Stimulated activated CD8-positive, alpha-beta memory T cell treated with anti-CD3 and anti-CD28 coated beads, Interleukin-4, amount 100 ng/mL, for 4 hours (primary cell): ENCODE measurements at regions not wholly inside any gene's neighbourhood (a gene's known extent, or its start where the extent isn't known, plus 50 kb on each side); places are given as distances from the start of the nearest gene placed in this dataset.

Experiments used
- DNase-seq, 2 donors: peaks; one replicate each; pipeline ENCODE4 v3.0.0-alpha.2; 2020; ENCODE audit warnings: low read depth in 2 of 2, low spot score in 1 of 2

DNA sequence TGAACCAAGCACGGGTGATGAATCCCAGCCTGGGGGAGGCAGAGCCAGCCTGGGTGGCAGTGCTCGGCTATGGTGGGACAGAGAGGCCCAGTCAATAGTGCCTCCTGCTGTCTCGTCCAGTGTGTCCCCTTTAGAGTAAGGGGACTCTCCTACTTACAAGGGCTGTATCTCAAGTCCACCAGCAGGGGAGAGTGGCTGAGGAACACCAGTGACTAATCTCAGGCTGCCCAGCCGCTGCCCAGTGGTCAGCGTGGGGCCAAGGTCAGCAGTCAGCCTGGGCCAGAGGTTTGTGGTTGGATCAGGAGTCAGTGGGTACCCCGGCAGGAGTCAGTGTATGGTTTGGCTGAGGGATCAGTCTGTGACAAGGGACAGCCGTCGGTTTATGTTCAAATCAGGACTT lies 109.2 kb upstream of the RUNX3 start:
- DNase-seq: no peak

DNA sequence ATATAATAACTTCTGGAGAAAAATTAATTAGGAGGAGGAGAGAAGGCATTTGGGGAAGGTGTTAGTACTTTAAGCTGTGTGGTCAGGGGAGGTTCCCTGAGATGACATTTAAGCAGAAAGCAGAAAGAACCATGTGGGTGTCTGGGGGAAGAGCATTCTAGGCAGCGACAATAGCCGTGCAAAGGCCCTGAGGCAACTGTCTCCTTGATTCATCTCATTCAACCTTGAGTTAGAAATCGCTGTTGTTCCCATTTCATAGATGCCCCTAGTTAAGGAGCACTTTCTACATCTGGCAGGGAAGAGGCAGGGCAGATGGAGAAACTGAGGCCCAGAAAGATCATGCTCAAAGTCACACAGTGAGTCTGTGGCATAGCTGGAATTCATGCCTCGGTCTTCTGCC lies 108.6 kb upstream of the RUNX3 start:
- no peak for DNase-seq

DNA sequence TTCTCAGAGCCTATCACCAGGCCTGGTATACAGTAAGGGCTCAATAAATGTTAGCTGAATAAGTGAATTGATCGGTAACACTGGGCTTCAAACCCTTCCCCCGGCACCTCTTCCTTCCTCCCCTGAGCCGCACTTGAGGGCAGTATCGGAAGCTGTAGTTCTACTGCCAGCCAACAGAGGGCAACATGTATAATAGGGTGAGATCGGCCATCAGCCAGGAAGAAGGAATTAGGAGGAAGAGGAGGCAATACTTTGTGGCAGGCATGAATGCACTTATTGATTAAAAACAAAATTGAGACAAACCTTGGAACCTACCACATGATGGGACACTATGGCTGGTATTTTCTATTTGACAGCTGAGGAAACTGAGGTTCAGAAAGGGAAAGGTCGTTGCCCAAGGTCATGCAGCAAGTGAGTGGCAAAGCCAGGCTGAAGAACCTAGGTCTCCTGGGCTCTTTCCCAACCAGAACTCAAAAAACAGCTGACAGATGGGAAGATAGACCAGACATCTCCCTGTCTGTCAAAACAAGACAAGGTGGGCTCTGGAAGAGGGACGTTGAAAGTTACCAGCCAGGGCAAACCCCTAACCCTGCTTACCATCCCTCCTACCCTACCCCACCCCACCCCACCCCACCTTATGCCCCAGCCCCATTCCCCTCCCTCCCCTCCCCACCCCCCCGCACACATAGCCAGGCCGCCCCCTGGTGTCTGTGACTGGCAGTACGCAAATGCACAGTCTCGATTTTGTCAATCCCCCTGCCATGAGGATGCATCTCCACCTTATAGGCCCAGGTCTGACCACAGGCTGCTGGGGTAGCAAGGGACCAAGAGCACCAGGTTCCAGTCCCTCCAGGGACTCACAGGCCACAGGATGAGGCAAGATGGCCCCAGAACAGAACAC lies 107.3 kb upstream of the RUNX3 start:
- DNase-seq: peak; percentile 25 to 56

DNA sequence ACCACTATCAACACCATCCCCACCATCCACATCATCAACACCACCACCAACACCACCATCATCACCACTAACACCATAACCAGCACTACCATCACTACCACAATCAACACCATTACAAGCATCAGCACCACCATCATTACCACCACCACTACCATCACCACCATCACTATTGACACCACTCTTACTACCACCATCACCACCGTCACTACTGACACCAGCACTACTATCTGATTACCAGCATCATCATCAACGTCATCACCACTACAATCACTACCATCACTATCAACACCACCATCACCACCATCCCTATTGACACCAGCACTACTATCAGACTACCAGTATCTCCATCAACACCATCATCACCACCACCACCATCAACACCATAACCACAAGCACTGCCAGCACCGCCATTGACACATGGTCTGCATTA lies 106.1 kb upstream of the RUNX3 start:
- no peak for DNase-seq

DNA sequence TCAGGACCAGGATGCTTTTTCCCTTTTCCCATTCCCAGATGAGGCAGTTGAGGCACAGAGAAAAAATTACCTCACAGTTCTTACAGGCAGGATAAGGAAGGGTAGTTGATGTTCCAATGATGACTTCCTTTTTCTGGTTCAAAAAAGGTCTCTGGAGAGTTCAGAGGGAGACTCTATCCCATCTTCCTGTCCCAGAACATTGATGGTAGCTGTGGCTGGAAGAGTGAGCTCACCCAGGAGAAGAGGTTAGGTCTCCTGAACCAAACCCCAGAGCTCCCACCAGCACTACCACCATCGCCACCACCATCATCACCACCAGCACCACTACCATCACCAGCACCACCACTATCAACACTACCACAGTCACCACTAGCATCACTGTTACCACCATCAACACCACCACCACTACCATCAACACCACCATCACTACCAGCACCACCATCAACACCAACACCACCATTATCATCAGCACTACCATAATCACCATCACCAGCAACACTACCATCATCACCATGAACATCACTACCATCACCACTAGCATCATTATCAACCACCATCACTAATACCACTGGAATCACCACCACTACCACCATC lies 105.5 kb upstream of the RUNX3 start:
- no peak for DNase-seq

DNA sequence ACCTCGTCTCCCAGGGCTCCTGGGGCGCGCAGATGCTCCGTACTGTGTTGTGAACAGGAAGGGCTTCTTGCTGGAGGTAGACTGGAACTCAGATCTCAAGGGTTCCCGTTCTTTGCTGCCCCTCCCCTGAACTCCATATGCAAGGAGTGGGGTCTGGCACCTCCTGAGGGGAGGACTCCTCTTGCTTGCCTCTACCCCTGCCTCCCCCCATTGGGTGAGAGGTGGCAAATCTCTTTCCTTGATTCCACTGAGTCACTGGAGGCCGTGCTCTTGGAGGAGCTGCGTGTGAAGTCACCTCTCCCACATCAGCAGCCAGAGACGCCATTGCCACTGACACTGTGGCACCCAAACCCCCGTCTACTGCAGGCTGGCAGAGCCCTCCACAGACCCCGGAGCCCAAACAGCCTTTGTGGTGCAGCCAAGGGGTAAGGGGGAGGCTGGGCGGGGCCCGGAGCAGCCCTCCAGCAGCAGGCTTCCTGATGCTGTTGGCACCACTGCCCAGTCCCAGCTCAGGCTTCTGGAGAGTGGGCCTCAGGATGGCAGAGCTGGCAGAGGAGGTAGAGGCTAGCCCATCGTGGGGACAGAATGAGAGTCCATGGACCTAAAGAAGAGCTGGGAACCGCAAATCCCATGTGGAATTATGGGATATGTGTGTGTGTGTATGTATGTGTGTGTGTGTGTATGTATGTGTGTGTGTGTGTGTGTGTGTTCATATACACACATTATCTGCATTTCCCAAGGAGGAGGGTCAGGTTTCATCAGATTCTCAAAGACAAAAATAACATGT lies 104.9 kb upstream of the RUNX3 start:
- no peak for DNase-seq

DNA sequence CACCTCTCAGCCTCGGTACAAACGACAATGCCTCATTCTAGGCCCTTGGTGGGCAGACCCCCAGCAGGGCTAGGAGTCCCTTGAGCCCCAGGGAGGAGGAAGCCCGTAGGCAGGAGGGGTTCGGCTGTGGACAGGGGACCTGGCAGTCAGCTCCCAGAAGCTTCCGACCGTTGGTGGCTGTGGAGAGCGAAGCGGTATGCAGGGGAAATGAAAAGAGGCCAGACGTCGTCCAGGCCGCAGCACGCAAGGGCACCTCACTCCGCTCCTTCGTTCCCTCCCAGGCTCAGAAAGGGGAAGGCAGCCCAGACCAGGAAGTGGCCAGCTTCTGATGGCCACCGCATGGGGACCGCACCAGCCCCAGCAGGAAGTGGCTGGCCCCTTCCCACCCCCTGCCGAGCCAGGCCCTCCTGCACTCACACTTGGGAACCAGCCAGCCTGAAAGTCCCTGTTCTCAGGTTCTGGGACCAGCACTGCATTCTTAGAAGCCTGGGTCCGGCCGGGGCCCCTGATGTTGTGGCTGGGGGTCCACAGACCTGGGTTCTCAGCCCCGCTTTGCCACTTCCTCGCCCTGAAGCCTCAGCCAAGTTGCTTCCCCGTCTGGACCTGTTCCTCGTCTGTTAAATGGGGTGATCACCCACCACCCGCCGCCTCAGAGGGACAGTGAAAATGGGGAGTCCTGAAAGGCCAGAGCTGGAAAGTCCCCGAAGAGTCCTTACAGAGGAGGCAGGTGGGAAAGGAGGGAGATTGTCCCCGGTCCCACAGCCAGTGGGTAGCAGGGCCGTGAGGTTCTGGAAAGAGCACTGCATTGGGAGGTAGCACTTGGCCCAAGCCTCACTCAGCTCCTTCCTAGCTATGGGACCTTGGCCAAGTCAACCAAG lies 104.0 kb upstream of the RUNX3 start:
- DNase-seq: peak in 1 of 2 donors; percentile 18

DNA sequence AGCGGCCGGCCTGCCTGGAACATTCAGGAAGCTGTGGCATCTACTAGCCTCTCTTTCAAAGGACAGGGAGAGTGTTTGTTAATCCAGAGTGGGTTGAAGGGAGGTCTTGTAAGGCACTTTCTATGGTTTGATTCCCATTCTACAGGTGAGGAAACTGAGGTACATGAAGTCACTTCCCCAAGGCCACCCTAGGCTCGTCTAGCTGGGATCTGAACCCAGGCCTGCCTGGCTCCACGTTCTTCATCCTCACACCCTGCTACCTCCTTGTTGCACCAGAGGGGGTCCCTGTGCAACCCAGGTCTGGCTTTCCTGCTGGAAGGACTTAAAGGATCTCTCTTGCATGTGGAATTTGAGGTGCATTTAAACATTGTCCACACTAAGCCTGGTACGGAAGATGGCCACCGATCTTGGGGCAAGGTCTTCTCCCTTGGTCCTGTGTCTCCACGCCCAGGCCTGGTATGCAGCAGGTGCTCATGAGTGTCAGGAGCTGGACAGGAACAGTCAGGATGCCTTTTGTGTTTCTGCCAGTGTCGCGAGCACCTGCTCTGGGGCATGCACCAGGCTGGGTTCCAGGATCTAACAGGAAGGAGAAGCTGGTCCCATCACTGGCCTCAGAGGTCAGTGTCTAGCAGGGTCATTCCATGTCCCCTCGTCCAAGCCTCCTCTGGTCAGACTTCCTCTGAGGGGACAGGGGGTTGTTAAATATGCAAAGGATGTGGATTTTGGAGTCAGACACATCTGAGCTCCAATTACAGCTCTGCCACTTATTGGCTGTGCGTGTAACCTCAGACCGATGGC lies 103.2 kb upstream of the RUNX3 start:
- no peak for DNase-seq

DNA sequence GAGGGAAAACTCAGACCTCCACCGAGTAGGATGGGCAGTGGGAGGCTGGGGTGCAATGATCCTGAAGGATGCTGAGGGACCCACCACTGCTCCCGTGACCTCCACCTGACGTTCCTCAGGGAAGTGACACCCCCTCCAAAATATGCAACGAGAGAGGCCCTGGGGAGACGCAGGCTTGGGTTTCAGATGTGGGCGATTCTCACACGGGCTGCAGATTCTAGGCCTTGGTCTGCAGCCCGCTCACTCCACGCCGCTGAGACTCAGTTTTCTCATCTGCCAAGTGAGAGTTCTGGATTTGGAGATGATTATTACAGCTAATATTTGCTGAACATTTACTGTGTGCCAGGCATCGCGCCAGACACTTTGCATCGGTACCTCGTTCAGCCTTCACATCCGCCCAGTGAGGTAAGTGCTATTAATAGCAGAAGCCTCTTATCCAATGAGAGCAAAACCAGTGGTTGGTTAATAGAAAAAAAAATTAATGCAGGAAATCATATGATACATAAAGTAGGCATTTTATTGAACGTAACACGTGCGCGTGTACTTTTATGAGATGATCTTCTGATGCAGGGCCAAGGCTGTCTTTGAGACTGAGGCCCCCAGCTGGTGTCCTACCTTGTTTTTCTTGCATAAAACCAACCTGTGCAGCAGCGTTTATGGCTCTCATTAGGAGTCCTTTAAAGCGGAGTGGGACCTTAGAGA lies 102.0 kb upstream of the RUNX3 start:
- DNase-seq: peak in 1 of 2 donors; percentile 33

DNA sequence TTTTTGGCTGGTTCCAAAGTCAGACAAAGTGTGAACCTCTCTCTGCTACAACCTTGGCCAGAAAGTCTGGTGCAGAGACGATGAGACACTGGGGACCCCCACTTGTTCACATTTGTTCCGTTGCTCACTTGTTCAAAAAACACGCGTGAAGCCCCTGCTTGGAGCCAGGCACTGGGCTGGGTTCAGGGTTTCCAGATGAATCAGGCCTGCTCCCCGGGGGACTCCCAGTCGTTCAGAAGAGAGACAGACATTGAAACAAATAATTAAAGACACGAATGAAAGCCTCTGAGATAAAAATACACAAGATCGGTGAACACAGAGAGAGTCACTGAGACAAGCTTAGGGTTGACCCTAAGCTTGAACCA lies 101.5 kb upstream of the RUNX3 start:
- peak in 1 of 2 donors; percentile 55 for DNase-seq

DNA sequence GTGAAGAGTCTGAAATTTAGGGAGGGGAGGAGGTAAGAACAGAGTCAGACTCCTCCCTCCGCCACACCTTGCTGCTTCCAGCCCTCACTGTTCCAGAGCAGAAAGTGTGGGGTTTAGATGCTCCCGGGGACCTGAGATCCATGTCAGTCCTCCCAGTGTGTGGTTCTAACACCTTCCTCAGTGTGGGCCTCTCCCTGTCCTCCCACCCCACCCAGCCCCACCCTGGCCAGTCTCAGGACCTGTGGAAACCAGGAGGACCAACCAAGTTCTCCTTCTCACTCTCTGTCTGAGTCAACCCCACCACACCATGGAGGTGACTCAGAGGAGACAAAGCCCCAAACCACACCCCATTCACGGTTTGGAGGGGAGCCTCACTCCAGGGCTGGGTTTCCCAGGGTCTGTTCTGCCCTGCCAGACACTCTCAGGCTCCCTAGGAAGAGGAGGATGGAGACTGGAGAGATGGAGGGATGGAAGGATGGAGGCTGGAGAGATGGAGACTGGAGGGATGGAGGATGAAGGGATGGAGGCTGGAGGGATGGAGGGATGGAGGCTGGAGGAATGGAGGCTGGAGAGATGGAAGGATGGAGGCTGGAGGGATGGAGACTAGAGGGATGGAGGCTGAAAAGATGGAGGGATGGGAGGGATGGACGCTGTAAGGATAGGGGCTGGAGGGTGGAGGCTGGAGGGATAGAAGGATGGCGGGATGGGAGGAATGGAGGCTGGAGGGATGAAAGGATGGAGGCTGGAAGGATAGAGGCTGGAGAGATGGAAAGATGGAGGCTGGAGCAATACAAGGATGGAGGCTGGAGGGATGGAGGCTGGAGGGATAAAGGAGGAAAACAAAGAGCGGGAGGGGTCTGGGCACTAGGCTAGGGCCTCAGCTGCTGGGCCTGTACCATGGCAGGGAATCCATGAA lies 100.9 kb upstream of the RUNX3 start:
- peak; percentile 50 to 68 for DNase-seq

DNA sequence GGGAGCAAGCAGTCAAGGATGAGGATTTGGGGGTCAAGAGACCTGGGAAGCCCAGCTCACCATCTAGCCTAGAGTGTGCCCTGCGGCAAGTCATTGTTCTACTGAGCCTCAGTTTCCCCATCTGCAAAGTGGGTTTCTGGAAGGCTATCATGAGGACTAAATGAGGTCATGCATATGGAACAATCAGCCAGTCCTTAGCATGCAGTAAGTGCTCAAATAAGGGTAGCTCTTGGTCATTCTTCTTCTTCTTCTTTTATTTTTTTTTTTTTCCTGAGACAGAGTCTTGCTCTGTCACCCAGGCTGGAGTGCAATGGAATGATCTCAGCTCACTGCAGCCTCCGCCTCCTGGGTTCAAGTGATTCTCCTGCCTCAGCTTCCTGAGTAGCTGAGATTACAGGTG lies 99.9 kb upstream of the RUNX3 start:
- DNase-seq: no peak

DNA sequence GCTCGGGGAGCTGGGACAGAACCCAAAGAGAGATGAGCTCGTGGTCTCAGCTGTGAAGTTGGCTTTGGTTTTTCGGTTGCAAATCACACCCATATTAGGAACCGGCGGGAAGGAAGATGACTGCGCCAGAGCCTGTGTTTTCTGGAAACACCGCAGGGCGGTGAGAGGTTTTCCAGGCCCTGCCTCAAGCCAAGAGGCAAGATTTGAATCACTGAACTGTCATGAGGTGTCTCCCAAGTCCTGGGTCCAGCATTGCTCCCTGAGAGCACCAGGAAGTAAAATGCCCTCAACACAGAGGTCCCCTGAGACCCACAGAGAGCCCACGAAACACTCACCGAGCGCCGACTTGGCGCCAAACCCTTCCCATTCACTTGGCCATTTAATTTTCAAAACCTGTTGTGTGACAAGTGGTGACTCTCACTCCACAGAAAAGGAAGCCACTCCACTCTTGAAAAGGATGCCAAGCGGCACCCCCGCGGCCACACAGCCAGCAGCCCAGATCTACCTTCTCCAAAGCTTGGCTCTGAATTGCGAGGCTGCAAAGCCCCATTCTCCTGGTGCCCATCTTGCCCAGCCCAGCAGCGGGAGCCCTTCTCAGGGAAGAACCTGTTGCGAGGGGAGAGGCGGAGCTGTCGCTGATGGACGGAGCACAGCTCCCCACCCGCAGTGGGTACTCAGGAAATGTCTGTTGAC lies 99.0 kb upstream of the RUNX3 start:
- no peak for DNase-seq

DNA sequence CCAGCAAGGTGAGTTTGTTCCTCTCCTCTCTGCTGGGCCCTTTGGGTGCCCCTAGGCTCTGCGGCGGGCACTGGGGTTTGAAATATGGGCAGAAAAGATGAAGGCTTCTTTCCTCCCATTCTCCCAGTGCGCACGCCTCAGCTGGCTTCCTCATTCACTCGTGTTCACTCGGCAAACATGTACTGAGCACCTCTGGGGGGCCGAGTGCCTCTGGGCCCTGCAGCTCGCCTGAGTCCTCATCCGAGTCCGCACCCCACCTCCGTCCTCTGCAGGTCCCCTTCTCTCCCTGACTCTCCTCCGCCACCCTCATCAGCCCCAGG lies 98.5 kb upstream of the RUNX3 start:
- no peak for DNase-seq

DNA sequence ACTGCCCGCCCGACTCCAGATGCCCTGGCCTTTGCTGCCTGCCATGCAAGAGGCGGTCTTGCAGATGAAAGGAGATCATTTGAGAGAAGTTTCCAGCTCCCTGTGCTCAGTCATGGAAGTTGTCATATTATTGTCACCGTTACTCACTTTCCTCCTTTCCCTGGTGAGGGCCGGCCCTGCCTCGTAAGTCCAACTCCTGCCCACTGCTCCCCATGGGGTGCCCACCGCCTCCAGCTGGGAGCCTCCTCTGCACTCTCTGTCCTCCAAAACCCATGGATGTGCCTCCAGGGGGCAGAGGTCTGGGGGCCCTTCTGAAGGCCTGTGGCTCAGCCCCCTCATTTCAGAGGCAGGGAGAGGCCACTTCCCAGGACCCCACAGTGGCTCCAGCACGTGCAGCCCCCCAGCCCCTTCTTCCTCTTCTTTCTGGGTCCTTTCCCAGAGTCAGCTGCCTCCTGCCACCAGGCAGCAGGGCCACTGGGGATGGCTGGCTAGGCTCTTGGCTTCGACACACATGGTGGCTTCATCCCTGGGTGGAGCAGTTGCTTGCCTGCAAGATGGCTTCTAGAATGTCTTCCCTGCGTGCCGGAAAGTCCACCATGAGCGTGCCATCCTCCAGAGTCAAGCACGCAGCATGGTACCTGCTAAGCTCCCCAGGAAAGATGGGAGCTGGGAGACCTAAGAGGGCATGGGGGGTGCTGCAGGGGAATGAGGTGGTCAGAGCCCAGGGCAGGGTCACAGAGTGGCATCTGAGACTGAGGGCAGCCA lies 97.9 kb upstream of the RUNX3 start:
- no peak for DNase-seq

DNA sequence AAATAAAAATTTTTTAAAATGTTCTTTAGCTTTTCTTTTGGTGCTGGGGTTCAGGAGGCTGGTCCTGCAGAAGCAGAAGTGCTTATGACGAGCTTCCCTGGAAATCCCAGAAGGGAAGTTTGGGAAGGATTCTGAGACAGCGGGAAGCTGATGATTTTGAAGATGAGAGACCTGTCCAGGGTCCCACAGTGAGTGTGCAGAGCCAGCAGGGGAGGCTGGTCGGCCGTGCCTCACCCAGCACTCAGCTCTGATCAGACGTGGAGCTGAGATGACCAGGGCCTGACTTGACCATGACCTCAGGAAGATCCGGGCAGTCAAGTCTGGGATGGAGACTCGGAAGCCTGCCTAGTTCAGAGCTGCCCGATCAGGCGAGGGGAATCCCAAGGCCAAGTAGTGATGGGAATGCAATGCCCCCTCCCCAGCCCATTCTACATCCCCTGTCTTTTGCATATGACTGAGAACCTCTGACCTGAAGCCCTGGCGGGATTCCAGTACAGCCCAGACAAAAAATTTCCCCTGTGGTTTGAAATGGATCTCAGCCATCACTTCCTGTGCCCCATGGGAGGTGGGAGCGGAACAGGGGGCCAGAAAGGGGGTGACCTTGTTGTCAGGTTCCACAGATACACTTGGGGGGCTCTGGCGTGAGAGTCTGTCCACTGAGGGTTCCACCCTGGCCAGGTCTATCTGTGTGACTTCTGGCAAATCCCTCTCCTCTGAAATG lies 96.8 kb upstream of the RUNX3 start:
- DNase-seq: no peak

DNA sequence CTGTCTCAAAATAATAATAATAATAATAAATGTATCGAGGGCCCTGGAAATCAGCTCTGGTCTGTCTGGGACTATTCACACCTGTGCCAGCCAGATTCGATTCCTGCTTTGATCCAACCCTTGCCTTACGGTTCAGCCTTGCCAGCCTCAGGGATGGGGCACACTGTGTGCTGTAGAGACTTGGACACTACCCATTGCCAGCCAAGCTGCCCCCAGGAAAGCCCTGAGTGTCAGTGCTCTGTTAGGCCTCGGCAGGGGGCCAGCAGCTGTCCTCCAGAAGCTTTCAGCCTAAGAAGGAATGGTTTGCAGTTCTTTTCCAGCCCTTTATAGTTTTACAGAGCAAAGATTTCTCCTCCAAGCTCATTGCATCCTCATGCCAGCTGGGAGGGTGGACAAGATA lies 96.2 kb upstream of the RUNX3 start:
- DNase-seq: no peak
